ENCODE measurements at regions not wholly inside any gene's neighbourhood (a gene's known extent, or its start where the extent isn't known, plus 50 kb on each side); places are given as distances from the start of the nearest gene placed in this dataset.
"Not testable (repeated sequence)": the region's sequence is repeated elsewhere in the genome, so short reads cannot be mapped to it uniquely, and the experiment has no call there.

GRCh38 chrX:22589845-22590244 lies 317.1 kb downstream of the CBLL2 start:
- no peaks in the 10 kb centered on the region for H3K36me3 ChIP-seq (ENCODE audit: control insufficient read depth, insufficient read depth, low read length)
- no peak overlapping the region for H3K4me3 ChIP-seq (ENCODE audit: extremely low read depth, insufficient read depth, low read length, poor library complexity, severe bottlenecking)
- no peak overlapping the region for H3K27ac ChIP-seq (ENCODE audit: low read depth, low read length, severe bottlenecking)
- WGBS, 2 experiments (ENCODE audit: insufficient coverage in 2 of 2): 93 to 95% methylated on average over 2 of the region's 2 CpGs
- H3K4me1 ChIP-seq (ENCODE audit: control insufficient read depth, insufficient read depth, low read length, poor library complexity, severe bottlenecking): no peaks in the 10 kb centered on the region
- no peaks in the 10 kb centered on the region for H3K9me3 ChIP-seq (ENCODE audit: control insufficient read depth, low read length)

- no CpG with 5 or more reads among the region's 2 CpGs for WGBS, 2 experiments (ENCODE audit: insufficient coverage in 2 of 2)
Observed at GRCh38 chrX:22594766-22595165, 322.1 kb downstream of the CBLL2 start.

GRCh38 chrX:22603060-22603459 lies 330.3 kb downstream of the CBLL2 start:
- no peak overlapping the region for H3K27ac ChIP-seq (ENCODE audit: low read depth, low read length, severe bottlenecking)
- WGBS, 2 experiments (ENCODE audit: insufficient coverage in 2 of 2): 100% methylated on average over 1 of the region's 5 CpGs; no CpG with 5 or more reads in 1 of the 2 experiments

More at GRCh38 chrX:22594766-22595165, 322.1 kb downstream of the CBLL2 start:
- Histone ChIP-seq H3K27ac (ENCODE audit: low read depth, low read length, severe bottlenecking) (no peak overlapping the region), H3K4me1 (ENCODE audit: control insufficient read depth, insufficient read depth, low read length, poor library complexity, severe bottlenecking) (no peaks in the 10 kb centered on the region), H3K36me3 (ENCODE audit: control insufficient read depth, insufficient read depth, low read length) (no peaks in the 10 kb centered on the region), H3K4me3 (ENCODE audit: extremely low read depth, insufficient read depth, low read length, poor library complexity, severe bottlenecking) (no peak overlapping the region), H3K9me3 (ENCODE audit: control insufficient read depth, low read length) (no peaks in the 10 kb centered on the region)

GRCh38 chrX:22609452-22609851 lies 336.7 kb downstream of the CBLL2 start:
- H3K36me3 ChIP-seq (ENCODE audit: control insufficient read depth, insufficient read depth, low read length); H3K9me3 ChIP-seq (ENCODE audit: control insufficient read depth, low read length); H3K4me3 ChIP-seq (ENCODE audit: extremely low read depth, insufficient read depth, low read length, poor library complexity, severe bottlenecking); H3K4me1 ChIP-seq (ENCODE audit: control insufficient read depth, insufficient read depth, low read length, poor library complexity, severe bottlenecking); H3K27ac ChIP-seq (ENCODE audit: low read depth, low read length, severe bottlenecking): not testable (repeated sequence)
- 88 to 94% methylated on average over 6 to 7 of the region's 15 CpGs for WGBS, 2 experiments (ENCODE audit: insufficient coverage in 2 of 2)

More at GRCh38 chrX:22603060-22603459, 330.3 kb downstream of the CBLL2 start:
- H3K4me1 ChIP-seq (ENCODE audit: control insufficient read depth, insufficient read depth, low read length, poor library complexity, severe bottlenecking): no peaks in the 10 kb centered on the region
- H3K4me3 ChIP-seq (ENCODE audit: extremely low read depth, insufficient read depth, low read length, poor library complexity, severe bottlenecking): no peak overlapping the region
- H3K9me3 ChIP-seq (ENCODE audit: control insufficient read depth, low read length): no peaks in the 10 kb centered on the region
- H3K36me3 ChIP-seq (ENCODE audit: control insufficient read depth, insufficient read depth, low read length): no peaks in the 10 kb centered on the region

GRCh38 chrX:22616867-22617266 lies 344.2 kb downstream of the CBLL2 start:
- no peaks in the 10 kb centered on the region for H3K36me3 ChIP-seq (ENCODE audit: control insufficient read depth, insufficient read depth, low read length)
- H3K4me3 ChIP-seq (ENCODE audit: extremely low read depth, insufficient read depth, low read length, poor library complexity, severe bottlenecking): no peak overlapping the region
- no peaks in the 10 kb centered on the region for H3K4me1 ChIP-seq (ENCODE audit: control insufficient read depth, insufficient read depth, low read length, poor library complexity, severe bottlenecking)
- H3K27ac ChIP-seq (ENCODE audit: low read depth, low read length, severe bottlenecking): no peak overlapping the region
- no peaks in the 10 kb centered on the region for H3K9me3 ChIP-seq (ENCODE audit: control insufficient read depth, low read length)
- WGBS, 2 experiments (ENCODE audit: insufficient coverage in 2 of 2): no CpG with 5 or more reads among the region's 2 CpGs

GRCh38 chrX:22627576-22627975 lies 354.9 kb downstream of the CBLL2 start:
- Histone ChIP-seq H3K36me3 (ENCODE audit: control insufficient read depth, insufficient read depth, low read length) (no peaks in the 10 kb centered on the region), H3K9me3 (ENCODE audit: control insufficient read depth, low read length) (no peaks in the 10 kb centered on the region), H3K4me1 (ENCODE audit: control insufficient read depth, insufficient read depth, low read length, poor library complexity, severe bottlenecking) (peaks cover 6% of the 10 kb centered on the region), H3K27ac (ENCODE audit: low read depth, low read length, severe bottlenecking) (no peak overlapping the region), H3K4me3 (ENCODE audit: extremely low read depth, insufficient read depth, low read length, poor library complexity, severe bottlenecking) (no peak overlapping the region)
- no CpG with 5 or more reads among the region's 3 CpGs for WGBS, 2 experiments (ENCODE audit: insufficient coverage in 2 of 2)

- H3K4me1 ChIP-seq (ENCODE audit: control insufficient read depth, insufficient read depth, low read length, poor library complexity, severe bottlenecking): peaks cover 6% of the 10 kb centered on the region
- no peaks in the 10 kb centered on the region for H3K9me3 ChIP-seq (ENCODE audit: control insufficient read depth, low read length)
- WGBS, 2 experiments (ENCODE audit: insufficient coverage in 2 of 2): no CpG with 5 or more reads among the region's 2 CpGs
Observed at GRCh38 chrX:22628275-22628674, 355.6 kb downstream of the CBLL2 start.

GRCh38 chrX:22629105-22629725 lies 356.5 kb downstream of the CBLL2 start:
- Histone ChIP-seq H3K27ac (ENCODE audit: low read depth, low read length, severe bottlenecking) (no peak overlapping the region), H3K4me3 (ENCODE audit: extremely low read depth, insufficient read depth, low read length, poor library complexity, severe bottlenecking) (no peak overlapping the region), H3K9me3 (ENCODE audit: control insufficient read depth, low read length) (no peaks in the 10 kb centered on the region), H3K4me1 (ENCODE audit: control insufficient read depth, insufficient read depth, low read length, poor library complexity, severe bottlenecking) (peaks cover 6% of the 10 kb centered on the region), H3K36me3 (ENCODE audit: control insufficient read depth, insufficient read depth, low read length) (no peaks in the 10 kb centered on the region)
- WGBS, 2 experiments (ENCODE audit: insufficient coverage in 2 of 2): 92% methylated on average over 2 of the region's 2 CpGs; no CpG with 5 or more reads in 1 of the 2 experiments

More at GRCh38 chrX:22628275-22628674, 355.6 kb downstream of the CBLL2 start:
- Histone ChIP-seq H3K4me3 (ENCODE audit: extremely low read depth, insufficient read depth, low read length, poor library complexity, severe bottlenecking) (no peak overlapping the region), H3K27ac (ENCODE audit: low read depth, low read length, severe bottlenecking) (no peak overlapping the region), H3K36me3 (ENCODE audit: control insufficient read depth, insufficient read depth, low read length) (no peaks in the 10 kb centered on the region)

GRCh38 chrX:22634083-22634482 lies 361.4 kb downstream of the CBLL2 start:
- Histone ChIP-seq H3K4me3 (ENCODE audit: extremely low read depth, insufficient read depth, low read length, poor library complexity, severe bottlenecking) (no peak overlapping the region), H3K36me3 (ENCODE audit: control insufficient read depth, insufficient read depth, low read length) (no peaks in the 10 kb centered on the region), H3K9me3 (ENCODE audit: control insufficient read depth, low read length) (no peaks in the 10 kb centered on the region), H3K27ac (ENCODE audit: low read depth, low read length, severe bottlenecking) (no peak overlapping the region), H3K4me1 (ENCODE audit: control insufficient read depth, insufficient read depth, low read length, poor library complexity, severe bottlenecking) (peaks cover 6% of the 10 kb centered on the region)
- 76 to 77% methylated on average over 3 to 4 of the region's 4 CpGs for WGBS, 2 experiments (ENCODE audit: insufficient coverage in 2 of 2)

- no peaks in the 10 kb centered on the region for H3K9me3 ChIP-seq (ENCODE audit: control insufficient read depth, low read length)
- no peaks in the 10 kb centered on the region for H3K36me3 ChIP-seq (ENCODE audit: control insufficient read depth, insufficient read depth, low read length)
- no peak overlapping the region for H3K27ac ChIP-seq (ENCODE audit: low read depth, low read length, severe bottlenecking)
- H3K4me3 ChIP-seq (ENCODE audit: extremely low read depth, insufficient read depth, low read length, poor library complexity, severe bottlenecking): no peak overlapping the region
- peaks cover 6% of the 10 kb centered on the region for H3K4me1 ChIP-seq (ENCODE audit: control insufficient read depth, insufficient read depth, low read length, poor library complexity, severe bottlenecking)
- no CpG with 5 or more reads among the region's 1 CpG for WGBS, 2 experiments (ENCODE audit: insufficient coverage in 2 of 2)
Observed at GRCh38 chrX:22634751-22635150, 362.0 kb downstream of the CBLL2 start.

GRCh38 chrX:22648281-22648680 lies 351.5 kb upstream of the DDX53 start:
- Histone ChIP-seq H3K27ac (ENCODE audit: low read depth, low read length, severe bottlenecking) (no peak overlapping the region), H3K36me3 (ENCODE audit: control insufficient read depth, insufficient read depth, low read length) (no peaks in the 10 kb centered on the region), H3K4me1 (ENCODE audit: control insufficient read depth, insufficient read depth, low read length, poor library complexity, severe bottlenecking) (peaks cover 3% of the 10 kb centered on the region), H3K9me3 (ENCODE audit: control insufficient read depth, low read length) (no peaks in the 10 kb centered on the region), H3K4me3 (ENCODE audit: extremely low read depth, insufficient read depth, low read length, poor library complexity, severe bottlenecking) (no peak overlapping the region)
- WGBS, 2 experiments (ENCODE audit: insufficient coverage in 2 of 2): 70% methylated on average over 2 of the region's 6 CpGs; no CpG with 5 or more reads in 1 of the 2 experiments

Data from mesodermal cell (in vitro differentiated cells).